ENCODE measurements at regions not wholly inside any gene's neighbourhood (a gene's known extent, or its start where the extent isn't known, plus 50 kb on each side); places are given as distances from the start of the nearest gene placed in this dataset.

GRCh38 chr9:13332571-13332970, 53.1 kb upstream of the MPDZ start:
- H3K9me3 ChIP-seq = no peaks in the 10 kb centered on the region
- no peak overlapping the region for H3K4me3 ChIP-seq
- ATAC-seq = no peak
- H3K4me1 ChIP-seq = peaks cover 0 to 4% (median 0%) of the 10 kb centered on the region in 3 donors
- H3K36me3 ChIP-seq = no peaks in the 10 kb centered on the region
- no peaks in the 10 kb centered on the region for H3K27me3 ChIP-seq
- TF ChIP-seq EP300 (IDR thresholded peaks at IDR 0.05) = no peak
- 53 to 58% methylated on average over 2 of the region's 2 CpGs for WGBS, 2 donors (ENCODE audit: low coverage in 1 of 2)
- no peak overlapping the region for H3K27ac ChIP-seq

- Histone ChIP-seq H3K27ac (no peak overlapping the region), H3K4me3 (no peak overlapping the region), H3K4me1 (peaks cover 0 to 4% (median 0%) of the 10 kb centered on the region in 3 donors), H3K36me3 (no peaks in the 10 kb centered on the region), H3K9me3 (no peaks in the 10 kb centered on the region), H3K27me3 (no peaks in the 10 kb centered on the region)
- ATAC-seq = no peak
- no peak for TF ChIP-seq CTCF (IDR thresholded peaks at IDR 0.05)
- TF ChIP-seq POLR2AphosphoS5 (IDR thresholded peaks at IDR 0.05) = no peak
- TF ChIP-seq EP300 (IDR thresholded peaks at IDR 0.05) = no peak
- no peak for TF ChIP-seq POLR2A (IDR thresholded peaks at IDR 0.05)
- WGBS, 2 donors (ENCODE audit: low coverage in 1 of 2) = 86 to 95% methylated on average over 3 of the region's 3 CpGs
Observed at GRCh38 chr9:13331320-13331719, 51.8 kb upstream of the MPDZ start.

- H3K9me3 ChIP-seq = no peaks in the 10 kb centered on the region
- no peaks in the 10 kb centered on the region for H3K27me3 ChIP-seq
- peak; percentile 65 for ATAC-seq
- H3K4me3 ChIP-seq = no peak overlapping the region
- no peaks in the 10 kb centered on the region for H3K36me3 ChIP-seq
- no peak for TF ChIP-seq POLR2A (IDR thresholded peaks at IDR 0.05)
- TF ChIP-seq CTCF (IDR thresholded peaks at IDR 0.05) = no peak
- TF ChIP-seq EP300 (IDR thresholded peaks at IDR 0.05) = no peak
- 38% methylated on average over 1 of the region's 1 CpG; no CpG with 5 or more reads in 1 of the 2 donors for WGBS, 2 donors (ENCODE audit: low coverage in 1 of 2)
- no peak overlapping the region for H3K27ac ChIP-seq
- H3K4me1 ChIP-seq = peaks cover 0 to 4% (median 0%) of the 10 kb centered on the region in 3 donors
Observed at GRCh38 chr9:13330396-13331004, 51.0 kb upstream of the MPDZ start.

All from gastroesophageal sphincter (tissue), 4 donors.